Sigmoid colon (tissue), 6 donors: ENCODE measurements at regions not wholly inside any gene's neighbourhood (a gene's known extent, or its start where the extent isn't known, plus 50 kb on each side); places are given as distances from the start of the nearest gene placed in this dataset.

Source experiments
- DNase-seq: peaks from one replicate; pipeline ENCODE4 v3.0.0-alpha.2; 2019
- H3K27ac ChIP-seq, 4 donors: fragments of 200-600 bp; sonication (generic); one replicate each; pipeline ENCODE4 v1.5.1; 2016 to 2019; ENCODE audit warnings: mild to moderate bottlenecking in 1 of 4
- H3K27me3 ChIP-seq, 3 donors: fragments of 200-600 bp; sonication (generic); one replicate each; pipeline ENCODE4 v1.5.1; 2019; ENCODE audit warnings: mild to moderate bottlenecking in 1 of 3
- H3K36me3 ChIP-seq, 4 donors: fragments of 200-600 bp; sonication (generic); one replicate each; pipeline ENCODE4 v1.5.1; 2016 to 2019
- H3K4me1 ChIP-seq, 4 donors: fragments of 200-600 bp; sonication (generic); one replicate each; pipeline ENCODE4 v1.5.1; 2017 to 2019
- H3K4me3 ChIP-seq, 4 donors: fragments of 200-600 bp; sonication (generic); one replicate each; pipeline ENCODE4 v1.5.1; 2017 to 2019; ENCODE audit warnings: mild to moderate bottlenecking in 2 of 4, moderate library complexity in 1 of 4
- H3K9me3 ChIP-seq, 4 donors: fragments of 200-600 bp in 3 of 4; sonication (generic) in 3 of 4; one replicate each; pipeline versions ENCODE4 v1.5.1 to v1.6.1; 2013 to 2019
- CTCF ChIP-seq, 4 experiments: fragments of 450-650 bp in 3 of 4; fragments of 200-600 bp in 1 of 4; IDR thresholded peaks; one replicate each; pipeline ENCODE4 v1.5.1; 2016 to 2019; ENCODE audit warnings: antibody characterized with exemption in 4 of 4, mild to moderate bottlenecking in 3 of 4, moderate library complexity in 2 of 4
- EP300 ChIP-seq, 4 donors: sonication (generic); formaldehyde crosslinking; IDR thresholded peaks; one replicate each; pipeline ENCODE4 v1.6.1; 2017; ENCODE audit warnings: antibody characterized with exemption in 4 of 4
- POLR2A ChIP-seq, 2 donors: fragments of 450-650 bp; IDR thresholded peaks; one replicate each; pipeline ENCODE4 v1.6.1; 2016; ENCODE audit warnings: antibody characterized with exemption in 2 of 2, mild to moderate bottlenecking in 2 of 2, moderate library complexity in 2 of 2
- POLR2AphosphoS5 ChIP-seq, 4 donors: sonication (generic); formaldehyde crosslinking; IDR thresholded peaks; one replicate each; pipeline ENCODE4 v1.6.1; 2017; ENCODE audit warnings: antibody characterized with exemption in 4 of 4
- WGBS, 2 donors: extraction: QIAGEN DNeasy Blood & Tissue Kit; methylation state at CpG; one replicate each; pipeline ENCODE4 v1.1.7; 2013; 5-methylcytosine and 5-hydroxymethylcytosine counted together
- intact Hi-C: fragments of 100-400 bp; cut with DNase I; formaldehyde crosslinking; loops from one replicate; pipeline ENCODE4 v1.15.1; 2023
- donor health status: healthy with polysubstance abuse.
- donor health status: healthy.

- WGBS, 2 donors = 44 to 74% methylated on average over 9 of the region's 9 CpGs
- peaks cover 0 to 71% (median 59%) of the 10 kb centered on the region in 4 donors for H3K4me1 ChIP-seq
- DNase-seq = no peak
- H3K27me3 ChIP-seq = no peaks in the 10 kb centered on the region
- H3K4me3 ChIP-seq = no peak overlapping the region
- no peaks in the 10 kb centered on the region for H3K9me3 ChIP-seq
- intact Hi-C loops = no loop called here
- peak overlapping the region; percentile 70 to 85 (median 76) for H3K27ac ChIP-seq
- TF ChIP-seq POLR2A (IDR thresholded peaks at IDR 0.05) (no peak), POLR2AphosphoS5 (IDR thresholded peaks at IDR 0.05) (peak in 1 of 4 donors; percentile 4)
- H3K36me3 ChIP-seq = no peaks in the 10 kb centered on the region
Observed at GRCh38 chr3:150238048-150238802, 169.9 kb upstream of the TSC22D2 start.

- peak; percentile 72 for DNase-seq
- 82 to 89% methylated on average over 3 of the region's 3 CpGs for WGBS, 2 donors
- Histone ChIP-seq H3K27ac (peak overlapping the region; percentile 70 to 85 (median 76)), H3K9me3 (no peaks in the 10 kb centered on the region), H3K36me3 (no peaks in the 10 kb centered on the region), H3K27me3 (no peaks in the 10 kb centered on the region), H3K4me1 (peaks cover 0 to 73% (median 62%) of the 10 kb centered on the region in 4 donors), H3K4me3 (no peak overlapping the region)
- TF ChIP-seq POLR2AphosphoS5 (IDR thresholded peaks at IDR 0.05) = peak in 3 of 4 donors; percentile 21 to 39 (median 23)
- no peak for TF ChIP-seq CTCF (IDR thresholded peaks at IDR 0.05)
- intact Hi-C loops = no loop called here
Observed at GRCh38 chr3:150237490-150237889, 170.6 kb upstream of the TSC22D2 start.

GRCh38 chr3:150236316-150237082 is 171.6 kb upstream of the TSC22D2 start:
- Histone ChIP-seq H3K27me3 (no peaks in the 10 kb centered on the region), H3K4me1 (peaks cover 0 to 68% (median 61%) of the 10 kb centered on the region in 4 donors), H3K27ac (peak overlapping the region; percentile 70 to 85 (median 76)), H3K36me3 (no peaks in the 10 kb centered on the region), H3K9me3 (no peaks in the 10 kb centered on the region), H3K4me3 (no peak overlapping the region)
- intact Hi-C loops = no loop called here
- TF ChIP-seq CTCF (IDR thresholded peaks at IDR 0.05) = no peak
- no peak for TF ChIP-seq POLR2A (IDR thresholded peaks at IDR 0.05)
- TF ChIP-seq EP300 (IDR thresholded peaks at IDR 0.05) = no peak
- no peak for TF ChIP-seq POLR2AphosphoS5 (IDR thresholded peaks at IDR 0.05)
- WGBS, 2 donors = 71 to 84% methylated on average over 7 of the region's 7 CpGs
- DNase-seq = no peak

GRCh38 chr3:150235799-150236198 is 172.3 kb upstream of the TSC22D2 start:
- TF ChIP-seq POLR2AphosphoS5 (IDR thresholded peaks at IDR 0.05) (peak; percentile 23 to 71 (median 63)), POLR2A (IDR thresholded peaks at IDR 0.05) (no peak), CTCF (IDR thresholded peaks at IDR 0.05) (no peak), EP300 (IDR thresholded peaks at IDR 0.05) (no peak)
- Histone ChIP-seq H3K27me3 (no peaks in the 10 kb centered on the region), H3K4me3 (no peak overlapping the region), H3K4me1 (peaks cover 0 to 68% (median 61%) of the 10 kb centered on the region in 4 donors), H3K27ac (peak overlapping the region; percentile 70 to 85 (median 76)), H3K36me3 (no peaks in the 10 kb centered on the region), H3K9me3 (no peaks in the 10 kb centered on the region)
- DNase-seq = no peak
- intact Hi-C loops = no loop called here
- 73 to 83% methylated on average over 1 of the region's 1 CpG for WGBS, 2 donors

- peaks cover 0 to 48% (median 42%) of the 10 kb centered on the region in 4 donors for H3K4me1 ChIP-seq
- intact Hi-C loops = no loop called here
- H3K9me3 ChIP-seq = no peaks in the 10 kb centered on the region
- peak overlapping the region in 2 of 4 donors; percentile 17 to 51 for H3K27ac ChIP-seq
- H3K36me3 ChIP-seq = no peaks in the 10 kb centered on the region
- TF ChIP-seq POLR2A (IDR thresholded peaks at IDR 0.05) = no peak
- TF ChIP-seq POLR2AphosphoS5 (IDR thresholded peaks at IDR 0.05) = no peak
- WGBS, 2 donors = 57 to 69% methylated on average over 4 of the region's 4 CpGs
- H3K27me3 ChIP-seq = no peaks in the 10 kb centered on the region
- H3K4me3 ChIP-seq = no peak overlapping the region
- DNase-seq = no peak
Observed at GRCh38 chr3:150232992-150233451, 175.1 kb upstream of the TSC22D2 start.
